ENCODE measurements at regions not wholly inside any gene's neighbourhood (a gene's known extent, or its start where the extent isn't known, plus 50 kb on each side); places are given as distances from the start of the nearest gene placed in this dataset.

GRCh38 chr3:181300033-181300432, 310.5 kb upstream of the DNAJC19 start:
- H3K4me3 ChIP-seq (ENCODE audit: low read depth, low read length, poor library complexity, severe bottlenecking): no peak overlapping the region
- H3K27me3 ChIP-seq (replicated peaks; ENCODE audit: insufficient read depth, low read depth, low read length, poor library complexity): peaks cover 67% of the 10 kb centered on the region
- no peaks in the 10 kb centered on the region for H3K4me1 ChIP-seq (ENCODE audit: insufficient read depth, low read length, poor library complexity, severe bottlenecking)
- H3K9me3 ChIP-seq (ENCODE audit: low read depth, low read length, poor library complexity, severe bottlenecking): no peaks in the 10 kb centered on the region
- no peak overlapping the region for H3K27ac ChIP-seq (ENCODE audit: low read depth, low read length, poor library complexity, severe bottlenecking)
- no peaks in the 10 kb centered on the region for H3K36me3 ChIP-seq (ENCODE audit: insufficient read depth, low read length, poor library complexity, severe bottlenecking)
- ChIA-PET POLR2A (ENCODE audit: low non-redundant PET) (no interaction called here), CTCF (no interaction called here)
- DNase-seq (ENCODE audit: low spot score): no peak
- TF ChIP-seq EZH2 (IDR thresholded peaks at IDR 0.05; ENCODE audit: borderline replicate concordance, low read depth, low read length, poor library complexity, severe bottlenecking) (no peak), CTCF (conservative IDR thresholded peaks at IDR 0.05; ENCODE audit: low read depth, low read length) (no peak)
- no TSS peak for BruUV-seq (replicated peaks)
- intact Hi-C loops (cut with micrococcal nuclease; ENCODE audit: unreplicated experiment): no loop called here

GRCh38 chr3:181298421-181298820, 308.9 kb upstream of the DNAJC19 start:
- ChIA-PET CTCF (no interaction called here), POLR2A (ENCODE audit: low non-redundant PET) (no interaction called here)
- DNase-seq (ENCODE audit: low spot score): no peak
- H3K9me3 ChIP-seq (ENCODE audit: low read depth, low read length, poor library complexity, severe bottlenecking): no peaks in the 10 kb centered on the region
- intact Hi-C loops (cut with micrococcal nuclease; ENCODE audit: unreplicated experiment): no loop called here
- H3K27me3 ChIP-seq (replicated peaks; ENCODE audit: insufficient read depth, low read depth, low read length, poor library complexity): peaks cover 53% of the 10 kb centered on the region
- H3K27ac ChIP-seq (ENCODE audit: low read depth, low read length, poor library complexity, severe bottlenecking): no peak overlapping the region
- no peaks in the 10 kb centered on the region for H3K36me3 ChIP-seq (ENCODE audit: insufficient read depth, low read length, poor library complexity, severe bottlenecking)
- BruUV-seq (replicated peaks): no TSS peak
- no peak overlapping the region for H3K4me3 ChIP-seq (ENCODE audit: low read depth, low read length, poor library complexity, severe bottlenecking)
- no peak for TF ChIP-seq CTCF (conservative IDR thresholded peaks at IDR 0.05; ENCODE audit: low read depth, low read length)
- TF ChIP-seq EZH2 (IDR thresholded peaks at IDR 0.05; ENCODE audit: borderline replicate concordance, low read depth, low read length, poor library complexity, severe bottlenecking): no peak
- H3K4me1 ChIP-seq (ENCODE audit: insufficient read depth, low read length, poor library complexity, severe bottlenecking): no peaks in the 10 kb centered on the region

GRCh38 chr3:181292984-181293383, 303.4 kb upstream of the DNAJC19 start:
- peaks cover 10% of the 10 kb centered on the region for H3K4me1 ChIP-seq (ENCODE audit: insufficient read depth, low read length, poor library complexity, severe bottlenecking)
- no TSS peak for BruUV-seq (replicated peaks)
- intact Hi-C loops (cut with micrococcal nuclease; ENCODE audit: unreplicated experiment): no loop called here
- CTCF ChIA-PET: no interaction called here
- TF ChIP-seq EZH2 (IDR thresholded peaks at IDR 0.05; ENCODE audit: borderline replicate concordance, low read depth, low read length, poor library complexity, severe bottlenecking) (no peak), CTCF (conservative IDR thresholded peaks at IDR 0.05; ENCODE audit: low read depth, low read length) (no peak)
- H3K9me3 ChIP-seq (ENCODE audit: low read depth, low read length, poor library complexity, severe bottlenecking): no peaks in the 10 kb centered on the region
- peak; percentile 75 for DNase-seq (ENCODE audit: low spot score)
- POLR2A ChIA-PET (ENCODE audit: low non-redundant PET): no interaction called here
- no peak overlapping the region for H3K27ac ChIP-seq (ENCODE audit: low read depth, low read length, poor library complexity, severe bottlenecking)
- H3K27me3 ChIP-seq (replicated peaks; ENCODE audit: insufficient read depth, low read depth, low read length, poor library complexity): peaks cover 2% of the 10 kb centered on the region
- H3K36me3 ChIP-seq (ENCODE audit: insufficient read depth, low read length, poor library complexity, severe bottlenecking): no peaks in the 10 kb centered on the region
- no peak overlapping the region for H3K4me3 ChIP-seq (ENCODE audit: low read depth, low read length, poor library complexity, severe bottlenecking)

All from A673 (cell line).